NT2/D1 (cell line): ENCODE measurements at regions not wholly inside any gene's neighbourhood (a gene's known extent, or its start where the extent isn't known, plus 50 kb on each side); places are given as distances from the start of the nearest gene placed in this dataset.

ENCODE experiments used
- SUZ12 ChIP-seq: IDR thresholded peaks from 2 replicates; pipeline ENCODE4 v1.6.1; 2011; ENCODE audit not compliant: insufficient read length, insufficient read depth; ENCODE audit errors: extremely low read depth
- YY1 ChIP-seq: IDR thresholded peaks from 2 replicates; pipeline ENCODE4 v1.6.1; 2011; ENCODE audit not compliant: insufficient read length, insufficient read depth

GRCh38 chr11:112662554-112662953, 298.7 kb upstream of the NCAM1 start:
- TF ChIP-seq SUZ12 (no peak), YY1 (no peak)
